DOHH2 (cell line): ENCODE measurements at regions not wholly inside any gene's neighbourhood (a gene's known extent, or its start where the extent isn't known, plus 50 kb on each side); places are given as distances from the start of the nearest gene placed in this dataset.

Experiments
- CTCF ChIP-seq: fragments of 200-600 bp; sonication (generic); IDR thresholded peaks from one replicate; pipeline ENCODE4 v1.5.1; 2014; ENCODE audit warnings: antibody characterized with exemption, mild to moderate bottlenecking, low read depth, low read length; ENCODE audit not compliant: poor library complexity, severe bottlenecking
- EZH2phosphoT487 ChIP-seq: fragments of 200-600 bp; sonication (generic); IDR thresholded peaks from 2 replicates; pipeline ENCODE4 v1.6.1; 2017; ENCODE audit warnings: borderline replicate concordance, mild to moderate bottlenecking, antibody characterized with exemption, low read length, moderate library complexity, mixed read lengths

- TF ChIP-seq CTCF (no peak), EZH2phosphoT487 (no peak)
Observed at GRCh38 chr10:108801220-108801619, 1122.1 kb downstream of the XPNPEP1 start.
